ENCODE measurements at regions not wholly inside any gene's neighbourhood (a gene's known extent, or its start where the extent isn't known, plus 50 kb on each side); places are given as distances from the start of the nearest gene placed in this dataset.

DNA sequence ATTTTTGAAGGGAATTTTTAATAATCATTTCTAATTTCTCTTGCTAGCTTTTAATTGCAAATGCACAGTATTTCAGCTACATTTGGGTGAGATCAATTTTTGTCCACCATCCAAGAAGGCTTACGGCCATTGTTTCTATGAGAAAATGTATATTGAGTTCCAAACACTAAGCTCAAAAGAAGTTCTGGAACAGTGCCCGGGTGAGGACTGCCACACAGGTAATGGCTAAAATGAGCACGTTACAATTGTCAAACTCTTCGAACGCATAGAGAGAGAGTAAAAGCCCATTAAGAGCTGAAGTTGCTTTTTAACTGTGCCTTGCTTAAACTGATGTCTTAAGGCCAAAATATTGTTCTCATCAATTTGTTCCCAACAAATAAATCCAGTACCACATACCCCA is 755.0 kb downstream of the DIAPH3 start:
- Histone ChIP-seq H3K27ac (ENCODE audit: low read depth) (0 out of 2 replicates have a peak overlapping the region, but pooled peaks have one; percentile 27), H3K4me3 (no peak overlapping the region), H2AFZ (no peak overlapping the region; the same call in 1 of the 2 replicates), H3K79me2 (replicated peaks; ENCODE audit: insufficient read depth) (no peaks in the 10 kb centered on the region), H3K36me3 (ENCODE audit: insufficient read depth) (peaks cover 4% of the 10 kb centered on the region; the same call in 1 of the 2 replicates), H3K4me1 (ENCODE audit: insufficient read depth) (peaks cover 28% of the 10 kb centered on the region), H3F3A (replicated peaks; ENCODE audit: low read depth) (no peaks in the 10 kb centered on the region), H3K9me2 (ENCODE audit: insufficient read depth) (peaks cover 4% of the 10 kb centered on the region; the same call in 1 of the 2 replicates), H3K4me2 (peak overlapping the region; percentile 59), H3K27me3 (ENCODE audit: insufficient read depth) (no peaks in the 10 kb centered on the region), H4K20me1 (replicated peaks; ENCODE audit: insufficient read depth) (no peaks in the 10 kb centered on the region)
- Mint-ChIP-seq H3K4me3 (no peak overlapping the region), H3K27me3 (ENCODE audit: insufficient read depth, low read depth, poor library complexity) (peaks cover 12% of the 10 kb centered on the region), H3K27ac (peak overlapping the region; percentile 93; the same call in 1 of the 2 replicates), H3K36me3 (ENCODE audit: low read depth) (peaks cover 46% of the 10 kb centered on the region), H3K4me1 (peaks cover 44% of the 10 kb centered on the region), H3K9me3 (peaks cover 38% of the 10 kb centered on the region)
- no peak for DNase-seq (ENCODE audit: low spot score)
- TF ChIP-seq EZH2phosphoT487 (IDR thresholded peaks at IDR 0.05; ENCODE audit: unreplicated experiment) (no peak), CTCF (conservative IDR thresholded peaks at IDR 0.05; ENCODE audit: low read depth in 2 of 2) (no peak), NANOG (IDR thresholded peaks at IDR 0.05; ENCODE audit: borderline replicate concordance) (no peak), EZH2 (IDR thresholded peaks at IDR 0.05; ENCODE audit: low read depth, unreplicated experiment) (no peak), JUNB (IDR thresholded peaks at IDR 0.05; ENCODE audit: unreplicated experiment) (no peak), ETS1 (IDR thresholded peaks at IDR 0.05) (no peak), CREB1 (CRISPR knock-in tag; IDR thresholded peaks at IDR 0.05; ENCODE audit: low read depth) (no peak), POLR2AphosphoS5 (IDR thresholded peaks at IDR 0.05; ENCODE audit: low read depth) (no peak), ZNF114 (CRISPR knock-in tag; IDR thresholded peaks at IDR 0.05) (no peak)
- TF ChIP-seq, protein P1, sequence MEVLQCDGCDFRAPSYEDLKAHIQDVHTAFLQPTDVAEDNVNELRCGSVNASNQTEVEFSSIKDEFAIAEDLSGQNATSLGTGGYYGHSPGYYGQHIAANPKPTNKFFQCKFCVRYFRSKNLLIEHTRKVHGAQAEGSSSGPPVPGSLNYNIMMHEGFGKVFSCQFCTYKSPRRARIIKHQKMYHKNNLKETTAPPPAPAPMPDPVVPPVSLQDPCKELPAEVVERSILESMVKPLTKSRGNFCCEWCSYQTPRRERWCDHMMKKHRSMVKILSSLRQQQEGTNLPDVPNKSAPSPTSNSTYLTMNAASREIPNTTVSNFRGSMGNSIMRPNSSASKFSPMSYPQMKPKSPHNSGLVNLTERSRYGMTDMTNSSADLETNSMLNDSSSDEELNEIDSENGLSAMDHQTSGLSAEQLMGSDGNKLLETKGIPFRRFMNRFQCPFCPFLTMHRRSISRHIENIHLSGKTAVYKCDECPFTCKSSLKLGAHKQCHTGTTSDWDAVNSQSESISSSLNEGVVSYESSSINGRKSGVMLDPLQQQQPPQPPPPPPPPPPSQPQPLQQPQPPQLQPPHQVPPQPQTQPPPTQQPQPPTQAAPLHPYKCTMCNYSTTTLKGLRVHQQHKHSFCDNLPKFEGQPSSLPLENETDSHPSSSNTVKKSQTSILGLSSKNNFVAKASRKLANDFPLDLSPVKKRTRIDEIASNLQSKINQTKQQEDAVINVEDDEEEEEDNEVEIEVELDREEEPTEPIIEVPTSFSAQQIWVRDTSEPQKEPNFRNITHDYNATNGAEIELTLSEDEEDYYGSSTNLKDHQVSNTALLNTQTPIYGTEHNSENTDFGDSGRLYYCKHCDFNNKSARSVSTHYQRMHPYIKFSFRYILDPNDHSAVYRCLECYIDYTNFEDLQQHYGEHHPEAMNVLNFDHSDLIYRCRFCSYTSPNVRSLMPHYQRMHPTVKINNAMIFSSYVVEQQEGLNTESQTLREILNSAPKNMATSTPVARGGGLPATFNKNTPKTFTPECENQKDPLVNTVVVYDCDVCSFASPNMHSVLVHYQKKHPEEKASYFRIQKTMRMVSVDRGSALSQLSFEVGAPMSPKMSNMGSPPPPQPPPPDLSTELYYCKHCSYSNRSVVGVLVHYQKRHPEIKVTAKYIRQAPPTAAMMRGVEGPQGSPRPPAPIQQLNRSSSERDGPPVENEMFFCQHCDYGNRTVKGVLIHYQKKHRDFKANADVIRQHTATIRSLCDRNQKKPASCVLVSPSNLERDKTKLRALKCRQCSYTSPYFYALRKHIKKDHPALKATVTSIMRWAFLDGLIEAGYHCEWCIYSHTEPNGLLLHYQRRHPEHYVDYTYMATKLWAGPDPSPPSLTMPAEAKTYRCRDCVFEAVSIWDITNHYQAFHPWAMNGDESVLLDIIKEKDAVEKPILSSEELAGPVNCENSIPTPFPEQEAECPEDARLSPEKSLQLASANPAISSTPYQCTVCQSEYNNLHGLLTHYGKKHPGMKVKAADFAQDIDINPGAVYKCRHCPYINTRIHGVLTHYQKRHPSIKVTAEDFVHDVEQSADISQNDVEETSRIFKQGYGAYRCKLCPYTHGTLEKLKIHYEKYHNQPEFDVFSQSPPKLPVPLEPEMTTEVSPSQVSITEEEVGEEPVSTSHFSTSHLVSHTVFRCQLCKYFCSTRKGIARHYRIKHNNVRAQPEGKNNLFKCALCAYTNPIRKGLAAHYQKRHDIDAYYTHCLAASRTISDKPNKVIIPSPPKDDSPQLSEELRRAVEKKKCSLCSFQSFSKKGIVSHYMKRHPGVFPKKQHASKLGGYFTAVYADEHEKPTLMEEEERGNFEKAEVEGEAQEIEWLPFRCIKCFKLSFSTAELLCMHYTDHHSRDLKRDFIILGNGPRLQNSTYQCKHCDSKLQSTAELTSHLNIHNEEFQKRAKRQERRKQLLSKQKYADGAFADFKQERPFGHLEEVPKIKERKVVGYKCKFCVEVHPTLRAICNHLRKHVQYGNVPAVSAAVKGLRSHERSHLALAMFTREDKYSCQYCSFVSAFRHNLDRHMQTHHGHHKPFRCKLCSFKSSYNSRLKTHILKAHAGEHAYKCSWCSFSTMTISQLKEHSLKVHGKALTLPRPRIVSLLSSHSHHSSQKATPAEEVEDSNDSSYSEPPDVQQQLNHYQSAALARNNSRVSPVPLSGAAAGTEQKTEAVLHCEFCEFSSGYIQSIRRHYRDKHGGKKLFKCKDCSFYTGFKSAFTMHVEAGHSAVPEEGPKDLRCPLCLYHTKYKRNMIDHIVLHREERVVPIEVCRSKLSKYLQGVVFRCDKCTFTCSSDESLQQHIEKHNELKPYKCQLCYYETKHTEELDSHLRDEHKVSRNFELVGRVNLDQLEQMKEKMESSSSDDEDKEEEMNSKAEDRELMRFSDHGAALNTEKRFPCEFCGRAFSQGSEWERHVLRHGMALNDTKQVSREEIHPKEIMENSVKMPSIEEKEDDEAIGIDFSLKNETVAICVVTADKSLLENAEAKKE (CRISPR knock-in tag; IDR thresholded peaks at IDR 0.05) = no peak
- no peak for ATAC-seq

All from GM23338 (cell line).